DLD1 (cell line): ENCODE measurements at regions not wholly inside any gene's neighbourhood (a gene's known extent, or its start where the extent isn't known, plus 50 kb on each side); places are given as distances from the start of the nearest gene placed in this dataset.
"Not testable (repeated sequence)": the region's sequence is repeated elsewhere in the genome, so short reads cannot be mapped to it uniquely, and the experiment has no call there.

Experiments
- in situ Hi-C: cut with HindIII; loops from 2 replicates; pipeline ENCODE4 v1.10.0; 2017; ENCODE audit warnings: low sequenced_read_pairs

DNA sequence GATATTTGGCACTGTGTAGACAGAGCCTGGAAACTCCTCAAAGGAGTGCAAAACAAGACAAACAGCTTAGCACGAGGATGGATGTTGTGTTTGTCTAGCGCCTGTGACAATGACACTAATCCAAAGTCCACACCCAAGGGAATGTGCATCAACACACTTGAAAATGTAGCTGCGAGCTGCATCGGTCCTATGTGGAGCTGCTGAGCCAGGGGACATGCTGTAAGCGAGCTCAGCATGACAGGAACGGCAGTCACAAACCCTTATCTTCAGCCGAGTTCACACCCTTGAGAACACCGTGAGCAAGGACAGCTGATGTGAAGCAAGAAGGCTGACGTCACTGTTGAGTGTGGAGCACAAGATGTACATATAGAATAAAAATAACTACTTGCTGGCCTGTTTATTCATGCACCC is 684.3 kb downstream of the QKI start:
- in situ Hi-C loops, result no loop called here

DNA sequence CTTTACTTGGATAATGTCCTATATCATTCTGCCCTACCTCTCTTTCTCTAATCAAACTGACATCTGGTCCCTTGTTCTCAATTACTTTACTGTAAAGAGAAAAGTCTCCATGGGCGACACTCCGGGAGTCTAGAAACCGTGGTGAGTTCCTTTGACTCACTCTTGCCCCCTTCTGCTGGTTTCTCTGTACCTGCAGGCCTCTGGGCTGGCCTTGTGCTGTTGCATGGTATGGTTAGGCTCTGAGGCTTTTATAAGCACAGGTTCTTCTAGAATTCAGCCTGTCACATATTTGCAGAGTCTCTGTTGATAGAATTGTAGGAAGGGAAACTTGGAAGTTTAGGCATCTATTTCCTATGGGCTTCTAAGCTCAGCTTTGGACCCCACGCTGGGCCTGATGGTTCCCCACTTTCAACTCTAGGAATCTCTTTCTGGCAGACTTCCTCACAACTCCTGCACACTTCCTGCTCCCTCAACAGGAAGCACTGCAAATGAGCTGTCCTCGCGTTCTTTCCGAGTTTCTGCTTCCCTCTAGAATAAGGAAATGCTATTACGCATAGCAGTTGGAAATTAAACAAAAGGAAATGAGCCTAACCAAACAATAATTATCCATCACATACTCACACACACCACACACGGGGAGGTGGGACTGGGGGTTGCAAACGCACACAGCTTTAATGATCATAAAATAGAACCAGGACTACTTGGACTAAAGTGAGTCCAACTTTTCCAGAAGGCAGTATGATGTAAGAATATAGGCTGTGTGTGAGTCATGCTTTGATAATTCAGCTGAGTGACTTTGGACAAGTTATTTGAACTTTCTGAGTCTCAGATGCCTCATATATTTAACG is 683.3 kb downstream of the QKI start:
- in situ Hi-C loops, result no loop called here

DNA sequence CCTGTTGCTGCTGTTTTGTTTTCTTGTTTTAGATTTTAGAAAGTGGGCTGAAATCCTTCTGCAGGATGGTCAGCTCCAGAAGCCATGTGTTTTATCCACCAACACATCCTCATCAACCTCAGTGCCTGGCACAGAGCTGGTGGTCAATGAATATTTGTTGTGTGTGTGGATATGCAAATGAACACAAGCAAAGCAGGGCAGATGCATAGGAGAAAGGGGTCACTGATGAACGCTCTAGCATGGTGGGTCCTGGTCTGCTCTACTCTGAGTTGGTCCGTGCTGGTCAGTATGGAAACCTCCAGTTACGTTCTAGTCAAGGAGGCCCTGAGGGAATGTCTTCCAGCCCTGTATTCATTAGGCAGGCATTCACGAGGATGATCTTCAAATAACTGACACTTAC is 682.5 kb downstream of the QKI start:
- in situ Hi-C loops, result no loop called here

DNA sequence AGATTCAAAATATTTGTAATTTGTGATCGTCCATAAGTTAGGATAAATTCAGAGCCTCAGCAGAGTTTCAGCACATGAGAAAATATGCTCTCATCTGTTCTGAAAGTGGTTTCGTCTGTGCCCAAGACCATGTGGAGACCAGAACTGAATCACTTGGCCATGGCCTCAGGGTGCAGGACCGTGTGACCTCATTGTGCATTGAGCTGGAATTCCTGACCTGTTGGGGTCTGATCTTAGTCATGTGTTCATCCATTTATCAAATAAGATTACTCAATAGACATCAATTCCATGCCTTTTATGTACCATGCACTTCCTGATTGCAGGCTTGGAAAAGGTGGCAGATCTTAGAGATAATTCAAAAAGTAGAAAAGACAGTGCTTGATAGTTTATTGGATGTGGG is 680.5 kb downstream of the QKI start:
- in situ Hi-C loops, result no loop called here

GRCh38 chr6:164087870-164088269 is 673.4 kb downstream of the QKI start:
- in situ Hi-C loops, result no loop called here

DNA sequence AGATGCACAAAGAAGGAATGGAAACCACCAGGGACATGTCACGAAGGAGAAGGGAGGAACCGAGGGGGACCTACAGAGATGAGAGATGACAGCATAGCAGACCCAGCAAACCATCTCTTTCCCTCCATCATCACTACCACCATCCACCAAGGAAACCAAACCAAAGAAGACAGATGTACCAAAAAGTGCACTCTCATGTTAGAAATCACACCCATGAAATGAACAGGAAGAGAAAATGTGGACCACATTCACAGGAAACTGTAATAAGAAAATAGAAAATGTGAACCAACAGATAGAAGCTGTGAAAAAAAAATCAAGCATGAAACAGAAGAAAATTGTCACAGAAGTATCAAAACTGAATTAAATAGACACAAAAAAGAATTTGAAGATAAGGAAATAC is 672.7 kb downstream of the QKI start:
- in situ Hi-C loops, result no loop called here

GRCh38 chr6:164086076-164086887 is 671.8 kb downstream of the QKI start:
- in situ Hi-C loops, result no loop called here

GRCh38 chr6:164085091-164086075 is 670.9 kb downstream of the QKI start:
- in situ Hi-C loops, result no loop called here

DNA sequence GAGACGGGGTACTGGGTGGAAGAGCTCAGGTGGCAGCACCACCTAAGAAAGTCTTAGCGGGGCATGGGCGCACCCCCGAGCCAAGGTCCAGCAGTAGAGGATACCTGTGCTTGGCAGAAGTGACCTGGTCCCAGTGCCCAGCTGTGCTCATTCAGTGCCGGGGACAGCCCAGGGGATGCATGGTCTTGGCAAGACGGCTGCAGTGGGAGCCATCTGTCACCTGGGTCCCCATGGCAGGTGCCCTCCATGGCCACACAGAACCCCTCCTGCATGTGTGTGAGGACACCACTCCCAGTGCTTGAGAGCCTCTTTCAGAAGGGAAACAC is 664.7 kb downstream of the QKI start:
- in situ Hi-C loops, result no loop called here

DNA sequence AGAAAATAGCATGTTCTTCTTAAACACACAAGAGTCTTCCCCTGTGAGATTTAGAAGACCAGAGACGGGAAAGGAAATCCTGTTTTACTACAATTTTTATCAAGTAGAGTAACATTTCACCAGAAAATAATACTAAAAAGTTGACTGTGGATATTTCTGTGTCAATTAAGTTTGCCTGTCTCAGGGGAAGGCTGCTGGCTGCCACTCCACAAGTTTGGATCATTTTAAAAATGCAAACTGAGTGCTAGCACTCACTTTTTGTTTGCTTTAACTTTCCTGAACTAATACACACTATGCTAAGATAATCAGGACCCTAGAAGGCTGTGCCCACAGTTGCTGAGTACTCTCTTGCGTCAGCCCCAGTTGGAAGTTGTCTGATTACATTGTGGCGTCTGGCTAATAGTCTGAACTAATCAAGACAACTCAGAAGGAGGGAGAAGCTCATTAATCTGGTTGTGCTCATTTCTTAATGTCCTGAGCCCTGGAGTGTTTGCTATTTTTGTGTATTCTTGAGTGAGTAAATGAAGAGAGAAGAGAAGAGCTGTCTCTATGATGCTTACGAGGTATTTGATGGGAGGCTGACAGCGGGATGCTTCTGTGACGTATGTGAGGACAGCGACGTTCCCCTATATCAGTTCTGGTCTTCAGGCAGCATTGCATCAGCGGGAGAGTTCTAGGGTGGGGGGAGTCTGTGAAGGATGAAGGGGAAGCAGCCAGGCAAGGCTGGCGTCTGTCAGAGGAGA is 664.2 kb downstream of the QKI start:
- in situ Hi-C loops, result no loop called here

DNA sequence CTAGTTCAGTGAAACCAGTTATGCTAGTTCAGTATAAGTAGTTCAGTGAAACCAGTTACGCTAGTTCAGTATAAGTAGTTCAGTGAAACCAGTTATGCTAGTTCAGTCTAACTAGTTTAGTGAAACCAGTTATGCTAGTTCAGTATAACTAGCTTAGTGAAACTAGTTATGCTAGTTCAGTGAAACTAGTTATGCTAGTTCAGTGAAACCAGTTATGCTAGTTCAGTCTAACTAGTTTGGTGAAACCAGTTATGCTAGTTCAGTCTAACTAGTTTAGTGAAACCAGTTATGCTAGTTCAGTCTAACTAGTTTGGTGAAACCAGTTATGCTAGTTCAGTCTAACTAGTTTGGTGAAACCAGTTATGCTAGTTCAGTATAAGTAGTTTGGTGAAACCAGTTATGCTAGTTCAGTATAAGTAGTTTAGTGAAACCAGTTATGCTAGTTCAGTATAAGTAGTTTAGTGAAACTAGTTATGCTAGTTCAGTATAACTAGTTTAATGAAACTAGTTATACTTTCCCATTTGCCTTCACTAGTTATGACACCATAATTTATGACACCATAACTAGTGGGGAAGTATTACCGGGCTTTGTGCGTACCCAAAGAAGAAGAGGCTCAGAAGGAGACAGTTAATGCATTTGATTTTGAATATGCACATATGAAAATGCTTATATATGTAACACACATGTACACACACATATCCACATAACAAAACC is 662.5 kb downstream of the QKI start:
- in situ Hi-C loops, result not testable (repeated sequence)

DNA sequence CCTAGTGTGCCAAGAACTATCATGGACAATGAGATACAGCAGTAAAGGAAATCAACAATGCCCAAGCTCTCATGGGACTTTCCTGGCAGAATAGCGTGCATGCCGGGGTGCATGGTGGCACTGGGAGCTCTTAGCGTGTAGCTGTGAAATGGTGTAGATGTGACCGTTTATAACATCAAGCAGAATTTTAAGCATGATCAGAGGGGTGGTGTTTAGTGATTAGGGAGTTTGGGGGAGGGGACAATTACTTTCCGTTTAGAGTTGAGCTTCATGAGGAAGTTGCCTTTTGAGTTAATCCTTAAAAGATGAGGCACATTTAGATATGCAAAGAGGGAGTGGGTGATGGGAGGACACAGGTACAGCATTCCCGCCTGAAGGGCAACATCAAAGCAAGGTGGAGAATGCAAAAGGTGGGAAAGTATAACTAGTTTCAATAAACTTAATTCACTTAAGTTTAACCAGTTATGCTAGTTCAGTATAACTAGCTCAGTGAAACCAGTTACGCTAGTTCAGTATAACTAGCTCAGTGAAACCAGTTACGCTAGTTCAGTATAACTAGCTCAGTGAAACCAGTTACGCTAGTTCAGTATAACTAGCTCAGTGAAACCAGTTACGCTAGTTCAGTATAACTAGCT is 661.6 kb downstream of the QKI start:
- in situ Hi-C loops, result no loop called here

DNA sequence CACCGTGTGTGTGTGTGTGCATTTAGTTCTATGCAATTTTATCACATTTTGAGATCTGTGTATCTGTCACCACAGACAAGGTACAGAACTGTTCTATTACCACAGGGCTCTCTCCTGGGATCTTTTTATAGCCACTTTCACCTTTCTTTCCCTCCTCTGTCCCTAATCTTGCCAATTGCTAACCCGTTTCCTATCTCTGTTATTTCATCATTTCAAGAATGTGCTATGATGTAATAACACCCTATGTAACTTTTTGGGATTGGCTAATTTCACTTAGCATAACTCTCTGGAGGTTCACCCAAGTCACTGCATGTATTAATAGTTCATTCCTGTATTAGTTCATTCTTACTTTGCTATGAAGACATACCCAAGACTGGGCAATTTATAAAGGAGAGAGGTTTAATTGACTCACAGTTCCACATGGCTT is 657.7 kb downstream of the QKI start:
- in situ Hi-C loops, result no loop called here

DNA sequence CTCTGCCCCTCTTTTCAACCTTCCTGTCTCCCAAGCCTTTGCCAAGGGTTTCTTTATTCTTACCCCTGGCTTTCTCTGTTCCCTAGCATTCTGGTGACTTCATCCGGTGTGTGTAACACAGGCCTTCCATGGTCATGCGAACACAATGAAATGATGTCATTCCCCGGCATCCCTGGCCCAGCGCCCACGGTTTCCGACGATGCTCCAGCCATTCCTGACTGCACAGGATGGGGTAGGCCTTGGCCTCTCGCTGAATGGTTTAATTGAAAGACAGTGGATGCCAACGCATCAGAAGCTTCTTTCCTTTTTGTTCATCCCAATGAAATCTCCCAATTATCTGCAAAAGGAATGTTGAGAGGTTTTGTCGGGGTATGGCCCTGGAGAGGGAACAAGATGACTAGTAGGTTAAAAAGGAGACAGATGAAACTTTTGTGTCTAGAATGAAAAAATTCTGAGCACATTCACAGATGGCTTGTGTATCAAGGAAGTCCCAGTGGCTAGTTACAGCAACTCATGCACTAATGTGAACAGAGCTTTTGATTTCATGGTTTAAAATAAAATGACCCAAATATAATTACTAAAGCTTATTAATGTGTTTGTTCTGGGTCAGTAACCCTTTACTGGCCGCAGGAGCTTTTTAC is 655.0 kb downstream of the QKI start:
- in situ Hi-C loops, result no loop called here

DNA sequence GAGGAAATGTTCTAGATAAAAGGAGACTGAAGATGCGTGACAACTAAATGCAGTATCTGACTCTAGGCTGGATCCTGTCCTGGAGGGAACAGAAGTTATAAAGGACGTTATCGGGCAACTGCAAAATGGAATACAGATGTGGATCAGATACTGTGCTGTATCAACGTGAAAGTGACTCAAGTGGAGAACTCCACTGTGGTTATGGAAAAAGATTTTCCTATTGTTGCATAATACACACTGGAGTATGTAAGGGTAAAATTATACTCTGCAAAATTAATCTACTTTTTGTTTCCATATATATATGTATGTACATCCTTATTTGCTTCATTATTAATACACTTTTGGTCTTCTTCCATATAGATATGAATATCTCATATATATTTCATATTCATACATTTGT is 654.0 kb downstream of the QKI start:
- in situ Hi-C loops, result no loop called here

- in situ Hi-C loops, result no loop called here
Observed at GRCh38 chr6:164066766-164067165, 652.2 kb downstream of the QKI start.

GRCh38 chr6:164066335-164066734 is 651.8 kb downstream of the QKI start:
- in situ Hi-C loops, result no loop called here

GRCh38 chr6:164063346-164063745 is 648.8 kb downstream of the QKI start:
- in situ Hi-C loops, result no loop called here

DNA sequence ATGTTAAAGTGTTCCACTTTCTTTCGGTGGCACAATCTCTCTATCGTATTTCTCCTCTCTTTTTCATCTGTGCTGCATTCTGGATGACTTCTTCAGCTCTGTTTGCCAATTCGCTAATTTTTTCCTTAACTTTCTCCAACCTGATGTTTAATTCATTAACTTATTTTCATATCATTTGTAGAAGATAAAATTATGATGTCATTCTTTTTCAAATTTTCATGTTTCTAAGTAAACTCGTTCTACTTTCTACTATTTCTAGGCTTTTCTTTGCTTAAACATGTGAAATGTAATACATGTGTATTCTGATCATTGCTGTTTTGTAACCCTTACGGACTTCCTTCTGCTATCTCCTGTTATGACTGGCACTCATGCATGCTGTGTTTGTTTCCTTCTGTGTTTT is 648.4 kb downstream of the QKI start:
- in situ Hi-C loops, result no loop called here
